Upper lobe of left lung (tissue), 4 donors: ENCODE measurements at regions not wholly inside any gene's neighbourhood (a gene's known extent, or its start where the extent isn't known, plus 50 kb on each side); places are given as distances from the start of the nearest gene placed in this dataset.

ENCODE experiments used
- EP300 ChIP-seq, 4 donors: sonication (generic); formaldehyde crosslinking; IDR thresholded peaks; one replicate each; pipeline ENCODE4 v1.5.1; 2017; ENCODE audit warnings: antibody characterized with exemption in 4 of 4, control low read depth in 2 of 4
- POLR2A ChIP-seq, 4 donors: fragments of 450-650 bp; IDR thresholded peaks; one replicate each; pipeline ENCODE4 v1.5.1; 2016 to 2017; ENCODE audit warnings: antibody characterized with exemption in 4 of 4, mild to moderate bottlenecking in 2 of 4
- POLR2AphosphoS5 ChIP-seq, 2 donors: sonication (generic); formaldehyde crosslinking; IDR thresholded peaks; one replicate each; pipeline ENCODE4 v1.5.1; 2017; ENCODE audit warnings: antibody characterized with exemption in 2 of 2
- TF ChIP-seq, protein P1 (sequence below), 6 experiments: fragments of 450-650 bp in 4 of 6; fragments of 200-600 bp in 2 of 6; sonication (generic) in 2 of 6; IDR thresholded peaks; one replicate each; pipeline ENCODE4 v1.5.1; 2016 to 2019; ENCODE audit warnings: antibody characterized with exemption in 6 of 6

GRCh38 chr2:862355-862687 is 88.3 kb upstream of the SNTG2 start:
- TF ChIP-seq, protein P1, sequence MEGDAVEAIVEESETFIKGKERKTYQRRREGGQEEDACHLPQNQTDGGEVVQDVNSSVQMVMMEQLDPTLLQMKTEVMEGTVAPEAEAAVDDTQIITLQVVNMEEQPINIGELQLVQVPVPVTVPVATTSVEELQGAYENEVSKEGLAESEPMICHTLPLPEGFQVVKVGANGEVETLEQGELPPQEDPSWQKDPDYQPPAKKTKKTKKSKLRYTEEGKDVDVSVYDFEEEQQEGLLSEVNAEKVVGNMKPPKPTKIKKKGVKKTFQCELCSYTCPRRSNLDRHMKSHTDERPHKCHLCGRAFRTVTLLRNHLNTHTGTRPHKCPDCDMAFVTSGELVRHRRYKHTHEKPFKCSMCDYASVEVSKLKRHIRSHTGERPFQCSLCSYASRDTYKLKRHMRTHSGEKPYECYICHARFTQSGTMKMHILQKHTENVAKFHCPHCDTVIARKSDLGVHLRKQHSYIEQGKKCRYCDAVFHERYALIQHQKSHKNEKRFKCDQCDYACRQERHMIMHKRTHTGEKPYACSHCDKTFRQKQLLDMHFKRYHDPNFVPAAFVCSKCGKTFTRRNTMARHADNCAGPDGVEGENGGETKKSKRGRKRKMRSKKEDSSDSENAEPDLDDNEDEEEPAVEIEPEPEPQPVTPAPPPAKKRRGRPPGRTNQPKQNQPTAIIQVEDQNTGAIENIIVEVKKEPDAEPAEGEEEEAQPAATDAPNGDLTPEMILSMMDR (IDR thresholded peaks at IDR 0.05), result no peak
- TF ChIP-seq POLR2AphosphoS5 (IDR thresholded peaks at IDR 0.05) (no peak), POLR2A (IDR thresholded peaks at IDR 0.05) (no peak), EP300 (IDR thresholded peaks at IDR 0.05) (no peak)
